Stimulated activated CD8-positive, alpha-beta memory T cell treated with anti-CD3 and anti-CD28 coated beads, Interleukin-12 subunit alpha, Interleukin-12 subunit beta, amount 100 ng/mL, for 1 hour (primary cell): ENCODE measurements at regions not wholly inside any gene's neighbourhood (a gene's known extent, or its start where the extent isn't known, plus 50 kb on each side); places are given as distances from the start of the nearest gene placed in this dataset.

ENCODE experiments used
- DNase-seq: peaks from one replicate; pipeline ENCODE4 v3.0.0-alpha.2; 2020; ENCODE audit warnings: low read depth

DNA sequence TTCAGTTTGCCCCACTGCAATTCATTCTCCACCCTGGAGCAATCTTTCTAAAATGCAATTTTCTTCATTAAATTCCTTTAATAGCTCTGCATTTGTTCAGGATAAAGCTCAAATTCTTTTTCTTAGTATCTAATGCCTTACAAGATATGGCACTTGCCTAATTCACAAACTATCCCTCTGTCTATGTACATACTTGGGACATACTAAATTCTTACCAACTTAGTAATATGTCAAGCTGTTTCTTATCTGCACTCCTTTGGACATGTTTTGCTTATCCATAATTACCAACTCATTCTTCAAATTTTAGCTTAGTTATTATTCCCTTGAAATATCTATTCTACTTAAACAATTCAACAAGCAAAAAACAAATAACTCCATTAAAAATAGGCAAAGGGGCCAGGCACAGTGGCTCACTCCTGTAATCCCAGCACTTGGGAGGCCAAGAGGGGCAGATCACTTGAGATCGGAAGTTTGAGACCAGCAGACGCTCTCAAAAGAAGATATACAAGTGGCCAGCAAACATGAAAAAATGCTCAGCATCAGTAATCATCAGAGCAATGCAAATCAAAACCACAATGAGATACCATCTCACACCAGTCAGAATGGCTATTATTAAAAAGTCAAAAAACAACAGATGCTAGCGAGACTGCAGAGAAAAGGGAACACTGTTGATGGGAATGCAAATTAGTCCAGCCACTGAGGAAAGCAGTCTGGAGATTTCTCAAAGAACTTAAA is 96.9 kb downstream of the FAM76B start:
- DNase-seq: no peak

DNA sequence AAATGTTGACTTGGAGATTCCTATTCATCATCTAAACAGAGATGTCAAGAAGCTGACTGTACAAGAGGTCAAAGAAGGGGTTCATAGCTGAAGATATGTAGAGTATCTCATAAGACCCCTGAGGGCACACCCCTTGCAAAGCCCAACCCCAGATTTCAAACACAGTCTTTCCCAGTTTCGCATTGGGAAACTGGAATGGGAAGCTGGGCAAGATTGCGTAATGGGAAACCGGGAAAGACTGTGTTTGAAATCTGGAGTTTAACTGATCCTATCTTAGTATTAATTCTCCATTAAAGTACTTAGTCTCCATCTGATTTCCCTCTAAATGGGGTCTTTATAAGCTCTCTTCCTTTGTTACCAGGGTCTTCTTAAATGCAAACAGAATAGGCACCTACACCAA is 99.5 kb downstream of the FAM76B start:
- no peak for DNase-seq

DNA sequence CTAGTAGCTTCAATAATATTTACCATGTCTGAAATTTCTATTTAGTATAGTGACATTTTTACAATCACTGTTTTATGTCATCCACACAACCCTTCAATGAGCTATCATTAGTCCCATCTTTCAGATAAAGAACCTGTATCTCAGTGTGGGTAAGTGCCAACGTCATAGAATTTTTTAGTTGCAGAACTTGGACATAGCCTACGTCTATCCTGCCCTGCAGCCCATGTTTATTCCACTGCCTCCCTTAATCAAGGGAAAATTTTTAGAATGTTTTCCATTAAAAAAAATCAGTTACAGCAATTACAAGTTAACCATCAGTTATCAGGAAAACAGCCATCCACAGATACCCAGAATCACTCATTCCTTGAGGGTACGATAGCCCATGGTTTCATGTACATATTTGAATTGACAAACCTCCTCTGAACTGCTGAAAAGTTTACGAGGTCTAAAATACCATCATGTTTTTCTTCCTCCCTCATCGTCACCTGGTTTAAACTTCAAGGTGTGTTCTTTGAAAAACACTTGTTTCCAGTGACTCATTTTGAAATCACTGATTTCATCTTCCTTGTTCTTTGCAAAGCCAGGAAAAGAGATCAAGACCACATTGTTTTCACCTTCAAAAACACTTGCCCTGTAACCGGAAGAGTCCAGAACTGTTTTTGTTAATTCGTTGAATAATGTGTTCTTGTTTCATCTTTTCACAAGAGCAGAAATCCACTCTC is 100.9 kb downstream of the FAM76B start:
- DNase-seq: no peak

DNA sequence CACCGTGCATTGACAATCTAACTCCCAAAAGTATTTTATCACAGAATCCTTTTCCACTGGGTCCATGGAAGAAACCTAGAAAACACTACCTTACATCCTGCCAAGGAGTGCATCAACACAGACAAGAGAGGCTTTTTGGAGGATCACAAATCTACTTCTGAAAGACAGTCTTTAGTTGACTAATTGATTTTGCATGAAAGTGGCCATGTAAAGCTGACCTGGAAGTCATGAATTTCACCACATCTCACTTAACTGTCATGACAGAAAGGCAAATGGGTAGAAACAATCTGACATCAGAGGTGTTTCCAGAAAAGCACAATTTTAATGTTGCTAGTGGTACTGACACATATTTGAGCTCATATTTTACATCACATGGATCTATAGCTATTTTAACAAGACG is 101.6 kb downstream of the FAM76B start:
- DNase-seq: no peak

DNA sequence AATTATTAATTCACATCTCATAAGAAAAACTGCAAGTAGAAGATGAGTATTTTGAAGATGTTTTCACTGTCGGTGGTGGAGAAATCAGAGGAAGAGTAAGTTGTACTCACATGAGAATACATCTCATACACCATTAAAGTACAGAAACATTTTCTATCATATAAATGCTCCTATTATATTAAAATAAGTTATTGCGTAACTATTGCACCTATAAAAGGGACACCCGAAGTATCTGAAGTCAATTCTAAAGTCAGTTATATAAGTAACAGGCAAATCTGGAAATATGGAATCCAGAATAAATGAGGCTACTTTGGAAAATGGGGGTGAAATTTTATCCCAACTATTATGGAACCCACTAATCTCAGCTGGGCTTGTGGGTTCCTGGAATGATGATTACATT is 103.3 kb downstream of the FAM76B start:
- DNase-seq: no peak

DNA sequence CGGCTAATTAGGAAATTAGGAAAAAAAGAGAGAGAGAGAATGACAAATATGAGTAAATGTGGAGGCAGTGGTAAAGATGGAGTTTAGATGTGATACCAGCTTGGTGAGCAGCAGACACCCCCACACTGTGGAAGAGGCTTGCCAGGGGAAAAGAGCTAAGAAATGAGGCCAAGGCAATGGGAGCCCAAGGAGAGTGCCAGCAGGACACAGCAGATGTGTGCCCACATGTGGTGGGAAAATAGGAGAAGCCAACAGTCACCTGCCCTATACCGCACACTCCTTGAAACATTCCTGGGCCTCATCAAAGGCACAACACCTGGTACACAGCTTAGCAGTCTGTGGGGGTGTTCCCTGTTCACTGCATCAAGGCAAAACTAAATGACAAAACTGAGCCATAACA is 104.9 kb downstream of the FAM76B start:
- DNase-seq: no peak

DNA sequence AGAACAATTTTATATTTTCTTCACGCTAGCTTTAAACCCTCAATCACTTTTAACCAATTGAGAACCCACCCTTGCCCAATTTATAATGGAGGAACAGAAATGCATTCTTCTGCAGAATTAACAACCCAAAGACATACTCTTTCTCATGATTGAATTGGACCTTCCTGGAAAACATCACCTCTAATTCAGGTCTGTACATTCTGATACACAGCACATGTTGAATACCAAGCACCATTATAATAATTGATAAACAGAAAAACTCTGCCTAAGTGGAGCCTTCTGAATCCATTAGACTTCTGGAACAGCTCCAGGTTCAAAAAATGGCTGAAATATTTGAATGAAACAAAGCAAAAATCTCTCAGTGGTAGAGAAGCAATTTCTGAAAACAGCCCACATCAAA is 105.4 kb downstream of the FAM76B start:
- DNase-seq: no peak

DNA sequence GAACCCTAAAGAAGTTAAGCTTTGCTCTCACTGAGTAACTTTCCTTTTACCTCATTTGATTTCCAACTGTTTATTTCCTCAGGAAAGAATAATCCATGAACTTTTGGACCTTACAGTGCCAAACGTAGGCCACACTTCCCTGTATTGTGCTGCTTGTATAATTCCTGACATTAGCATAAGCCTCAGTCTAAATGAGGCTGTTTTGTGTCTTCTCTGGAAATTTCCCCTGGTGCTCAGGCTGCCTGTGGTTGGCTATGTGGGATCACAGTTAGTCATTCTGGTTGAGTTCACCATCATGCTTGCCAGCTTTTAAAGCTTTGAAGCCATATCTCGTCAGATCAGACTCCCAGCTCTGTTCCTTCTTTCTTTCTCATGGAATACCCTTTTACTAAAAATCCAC is 107.0 kb downstream of the FAM76B start:
- no peak for DNase-seq

DNA sequence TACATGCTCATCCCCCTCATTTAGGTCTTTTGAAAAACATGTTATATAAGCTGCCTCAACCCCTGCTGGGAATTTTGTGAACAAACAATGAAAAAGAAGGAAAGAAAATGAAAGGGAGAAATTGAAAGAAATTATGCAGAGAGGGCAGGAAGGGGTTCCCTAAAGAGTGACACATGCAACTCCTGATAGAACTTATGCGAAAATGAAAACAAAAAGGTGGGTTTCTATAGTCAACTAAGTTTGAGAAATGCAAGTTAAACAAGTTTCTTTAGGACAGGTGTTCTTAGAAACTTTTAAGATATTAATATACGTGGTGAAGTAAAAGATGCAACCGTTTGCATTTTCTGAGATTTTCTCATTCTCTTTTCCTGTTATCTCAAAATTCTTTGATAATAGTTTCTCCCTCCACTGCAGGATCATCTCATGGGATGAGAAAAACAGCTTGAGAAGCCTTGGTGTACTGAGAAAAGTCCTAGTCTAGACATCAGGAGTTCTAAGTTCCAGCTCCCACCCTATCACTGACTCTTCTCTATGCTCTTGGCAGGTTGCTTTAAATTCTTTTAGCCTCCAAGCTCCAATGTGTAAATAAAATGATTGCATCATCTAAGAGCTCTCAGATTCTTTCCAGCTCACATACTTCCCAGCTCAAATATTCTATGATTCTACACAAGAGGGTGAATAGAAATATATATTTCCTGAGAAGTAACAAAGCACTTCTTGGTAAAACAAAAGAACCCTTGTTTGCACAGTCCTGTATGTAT is 109.2 kb downstream of the FAM76B start:
- DNase-seq: no peak

DNA sequence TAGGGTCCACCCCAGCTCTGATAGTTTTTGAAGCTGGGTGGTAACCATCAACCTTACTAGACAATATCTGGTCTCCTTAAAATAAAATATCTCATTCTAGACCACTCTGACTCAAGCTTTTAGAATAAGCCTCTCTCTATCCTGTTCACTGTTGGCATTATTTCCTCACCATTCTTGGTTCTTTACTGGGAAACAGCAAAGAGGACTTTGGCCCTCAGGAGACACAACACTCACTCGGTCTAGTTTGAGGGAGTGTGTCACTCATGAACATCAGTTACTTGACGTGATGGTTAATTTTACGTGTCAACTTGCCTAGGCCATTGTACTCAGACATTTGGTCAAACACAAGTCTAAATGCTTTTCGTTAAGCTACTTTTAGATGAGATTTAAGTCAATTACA is 110.6 kb downstream of the FAM76B start:
- DNase-seq: no peak

DNA sequence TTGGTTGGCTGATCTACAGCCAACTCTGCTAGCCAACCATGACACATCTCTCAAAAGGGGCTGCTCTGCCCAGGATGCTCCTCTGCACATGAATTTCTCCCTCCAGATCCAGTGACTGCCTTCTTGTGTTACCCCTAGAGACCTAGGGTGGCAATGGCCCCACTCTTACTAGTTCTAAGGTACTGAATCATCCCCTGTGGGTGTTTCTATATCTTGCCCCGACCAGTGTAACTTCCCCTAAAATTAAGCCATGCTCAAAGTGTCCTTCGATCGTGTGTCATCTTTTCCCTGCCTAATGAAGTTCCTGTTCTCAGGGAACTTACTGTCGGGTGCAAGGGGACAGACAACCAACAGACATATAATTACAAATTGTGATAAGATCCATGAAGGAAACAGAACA is 113.3 kb downstream of the FAM76B start:
- DNase-seq: no peak

DNA sequence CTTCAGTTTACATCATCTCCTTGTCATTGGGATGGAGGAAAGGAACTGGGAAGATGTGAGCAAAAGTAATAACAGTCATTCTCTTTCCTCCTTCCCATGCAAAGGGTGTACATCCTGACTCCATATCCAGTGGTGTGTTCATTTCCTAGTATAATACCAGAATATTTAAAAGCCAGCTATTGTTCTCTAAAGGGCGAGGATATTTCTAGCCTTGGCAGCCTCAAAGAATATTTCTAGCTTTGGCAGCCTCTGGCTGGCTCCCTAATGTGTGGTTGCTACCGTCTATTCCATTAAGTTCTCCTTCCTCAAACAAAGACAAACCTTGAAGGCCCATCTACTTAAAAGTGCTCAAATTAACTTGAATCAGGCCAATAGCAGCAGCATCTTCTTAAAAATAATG is 114.0 kb downstream of the FAM76B start:
- DNase-seq: no peak

DNA sequence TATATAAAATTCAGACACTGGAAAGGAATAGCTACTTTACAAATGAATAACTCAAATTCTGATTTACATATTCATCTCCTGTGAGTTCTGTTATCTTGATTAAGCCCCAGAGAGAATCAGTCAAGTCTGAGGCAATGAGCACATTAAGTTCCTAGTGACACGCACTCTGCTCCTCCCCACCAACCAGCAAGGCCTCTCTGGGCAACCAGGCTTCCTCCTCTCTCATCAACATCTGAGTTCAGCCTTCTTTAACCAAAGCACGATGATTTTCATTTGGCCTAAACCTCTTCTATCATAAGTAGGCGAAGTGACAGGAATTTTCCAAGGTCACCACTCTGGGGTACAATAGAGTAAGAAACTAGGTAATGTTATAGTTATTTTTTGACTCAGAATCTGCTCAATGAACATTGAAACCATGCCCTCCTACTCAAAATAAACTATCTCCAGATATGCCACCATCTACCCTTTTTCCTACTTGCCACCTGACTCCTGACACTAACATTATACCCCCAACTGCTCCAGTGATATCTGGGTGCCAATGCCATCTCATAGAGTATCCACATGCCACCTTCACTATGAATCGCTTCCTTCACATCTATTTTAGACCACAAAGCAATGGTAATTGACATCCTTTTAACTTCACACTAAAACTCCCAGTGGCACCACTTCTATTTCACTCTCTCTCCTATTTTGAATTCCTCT is 114.8 kb downstream of the FAM76B start:
- DNase-seq: no peak

DNA sequence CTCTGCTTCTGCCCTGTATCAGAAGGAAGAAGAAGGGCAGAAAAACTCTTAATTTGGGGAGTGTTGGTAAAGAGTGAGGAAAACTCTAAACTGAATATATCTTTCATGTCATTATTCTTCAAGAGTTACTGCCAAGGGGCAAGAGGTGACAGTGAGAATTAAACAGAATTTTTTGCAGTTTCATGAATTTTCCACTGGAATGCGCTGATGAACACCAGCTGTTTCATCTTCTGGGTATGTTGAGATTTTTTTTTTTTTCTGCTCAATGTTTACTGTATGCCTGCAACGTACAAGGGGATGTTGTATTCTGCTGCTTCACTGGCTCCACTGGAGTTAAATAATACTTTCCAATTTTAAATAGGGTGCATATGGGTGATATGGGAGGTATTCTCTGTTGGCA is 117.8 kb downstream of the FAM76B start:
- DNase-seq: no peak

DNA sequence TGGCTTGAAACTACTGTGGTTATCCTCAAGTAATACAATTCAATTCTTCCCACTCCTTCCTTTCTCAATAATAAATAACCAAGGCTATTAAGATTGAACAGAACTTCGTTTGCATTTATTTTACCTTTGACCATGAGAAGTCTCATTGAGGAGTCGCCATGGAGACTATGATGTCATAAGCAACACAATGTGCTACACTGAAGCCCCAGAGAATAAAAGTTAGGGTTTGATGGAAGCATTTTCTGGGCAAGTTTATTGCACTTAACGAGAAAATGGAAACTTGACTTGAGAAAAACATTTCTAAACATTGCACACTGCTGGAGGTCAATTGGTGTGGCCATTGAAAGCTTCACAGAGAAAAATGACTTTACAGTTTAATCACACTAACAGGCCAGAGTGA is 121.5 kb downstream of the FAM76B start:
- no peak for DNase-seq

DNA sequence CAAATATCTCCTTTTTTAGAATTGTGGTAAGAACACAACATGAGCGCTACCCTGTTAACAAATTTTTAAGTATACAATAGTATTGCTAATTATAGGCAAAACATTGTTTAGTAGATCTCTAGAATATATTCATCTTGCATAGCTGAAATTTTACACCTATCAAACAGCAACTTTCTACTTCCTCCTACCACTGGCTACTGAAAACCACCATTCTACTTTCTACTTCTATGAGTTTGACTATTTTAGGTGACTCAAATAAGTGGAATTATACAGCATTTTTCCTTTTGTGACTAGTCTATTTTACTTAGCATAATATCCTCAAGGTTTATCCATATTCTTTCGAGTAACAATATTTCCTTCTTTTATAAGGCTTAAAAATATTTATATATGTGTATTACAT is 128.4 kb downstream of the FAM76B start:
- DNase-seq: no peak

DNA sequence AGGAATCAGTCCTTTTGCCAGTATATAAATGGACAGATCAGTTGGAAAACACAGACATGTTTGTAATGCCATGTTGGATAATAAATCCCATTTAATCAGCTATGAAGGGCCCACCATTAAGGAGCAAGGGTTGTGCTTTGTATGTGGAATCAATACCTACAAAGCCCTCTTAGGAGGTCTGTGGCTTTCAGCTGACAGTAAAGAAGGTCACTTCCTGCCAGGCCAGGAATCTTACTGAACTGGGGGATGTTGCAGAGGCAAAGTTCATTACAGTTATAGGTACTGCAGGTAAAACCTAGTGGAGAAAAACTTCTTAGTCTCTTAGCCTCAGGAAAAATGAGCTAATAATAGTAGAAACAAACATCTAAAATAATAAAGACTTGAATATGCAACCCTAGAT is 129.5 kb downstream of the FAM76B start:
- DNase-seq: no peak

DNA sequence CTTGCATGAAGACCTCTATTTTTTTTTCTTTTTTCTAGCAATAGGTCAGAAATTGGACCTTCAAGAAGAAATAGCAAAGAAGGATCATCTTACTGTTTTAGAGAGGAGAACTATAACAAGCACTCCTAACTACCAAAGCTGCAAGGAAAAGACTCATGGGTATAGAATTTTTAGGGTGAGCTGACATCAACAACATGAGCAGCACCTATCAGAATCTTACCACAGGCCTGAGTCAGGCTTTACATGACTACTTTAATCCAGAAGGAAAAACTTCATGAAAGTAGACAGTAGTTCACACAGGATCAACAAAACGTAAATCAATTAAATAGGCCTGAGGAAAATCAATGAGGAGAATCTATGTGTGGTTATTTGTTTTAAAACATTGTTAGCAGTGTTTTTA is 130.5 kb downstream of the FAM76B start:
- no peak for DNase-seq

DNA sequence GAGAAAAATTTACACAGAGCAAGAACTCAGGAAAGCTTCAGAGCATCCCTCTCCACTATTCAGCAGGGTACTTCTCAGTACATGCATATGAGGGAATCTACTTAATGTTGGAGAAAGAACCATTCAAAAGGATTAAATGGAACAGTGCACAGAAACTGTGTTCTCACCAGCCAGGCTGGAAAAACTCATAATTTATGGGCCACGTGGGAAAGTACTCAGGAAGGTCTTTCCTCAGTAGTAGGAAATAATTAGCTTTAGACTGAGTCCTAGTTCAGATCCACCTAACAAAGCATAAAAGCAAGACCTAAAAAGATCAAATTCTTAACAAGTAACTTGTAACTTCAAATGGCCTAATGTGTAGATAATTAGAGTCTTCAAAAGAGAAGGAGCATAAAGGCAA is 134.0 kb downstream of the FAM76B start:
- no peak for DNase-seq

DNA sequence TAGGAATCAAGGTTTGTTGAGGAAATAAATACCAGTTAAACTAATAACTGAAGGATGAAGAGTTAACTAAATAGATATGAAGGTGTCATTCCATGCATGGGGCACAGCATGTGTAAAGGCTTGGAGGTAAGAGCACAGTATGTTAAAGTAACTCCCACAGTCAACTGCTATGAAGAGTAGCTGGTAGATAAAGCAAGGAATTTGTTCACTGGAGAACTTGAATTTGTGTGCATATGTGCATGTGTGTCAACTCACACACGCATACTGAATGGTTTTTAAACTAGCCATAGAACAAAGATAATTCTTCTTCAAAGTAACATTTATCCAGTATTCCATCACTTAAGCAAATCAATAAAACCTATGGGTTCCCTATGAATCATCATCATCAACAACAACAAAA is 135.9 kb downstream of the FAM76B start:
- no peak for DNase-seq

DNA sequence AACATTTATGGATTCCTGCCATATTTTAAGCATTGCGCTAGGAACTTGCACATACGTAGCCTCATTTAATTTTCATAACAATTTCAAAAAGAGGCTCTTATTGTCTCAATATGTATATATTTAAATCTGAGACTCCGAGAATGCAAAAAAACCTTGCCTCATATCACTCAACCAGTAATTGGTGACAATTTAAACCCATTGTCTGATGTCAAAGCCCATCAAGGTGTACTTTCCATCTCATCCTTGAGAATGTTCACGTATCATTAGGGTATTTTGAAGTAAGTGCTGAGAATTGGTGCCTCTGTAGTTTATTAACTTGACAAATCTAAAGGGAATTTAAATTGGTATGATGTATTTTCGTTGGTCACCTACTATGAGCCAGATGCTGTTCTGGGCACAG is 136.5 kb downstream of the FAM76B start:
- no peak for DNase-seq

DNA sequence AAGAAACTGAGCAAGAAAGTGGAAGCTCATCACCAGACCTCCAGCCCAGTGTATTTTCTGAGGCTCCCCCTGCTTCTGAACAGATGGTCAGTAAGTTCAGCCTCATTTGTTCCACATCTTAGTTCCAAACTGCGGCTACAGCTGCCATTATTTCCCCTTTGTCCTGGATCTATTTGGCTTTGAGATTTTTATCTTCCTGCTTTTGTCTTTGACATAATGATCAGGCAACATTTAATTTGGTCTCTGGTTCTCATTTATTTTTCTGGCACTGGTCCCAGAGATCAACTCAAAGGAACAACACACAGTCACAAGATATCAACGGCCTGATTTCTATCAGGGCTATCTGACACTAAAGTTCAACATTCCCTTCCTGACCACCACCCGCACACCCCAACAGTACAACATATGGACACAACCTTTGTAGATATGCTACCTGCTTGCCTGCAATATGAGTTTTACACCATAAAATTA is 137.5 kb downstream of the FAM76B start:
- DNase-seq: no peak

DNA sequence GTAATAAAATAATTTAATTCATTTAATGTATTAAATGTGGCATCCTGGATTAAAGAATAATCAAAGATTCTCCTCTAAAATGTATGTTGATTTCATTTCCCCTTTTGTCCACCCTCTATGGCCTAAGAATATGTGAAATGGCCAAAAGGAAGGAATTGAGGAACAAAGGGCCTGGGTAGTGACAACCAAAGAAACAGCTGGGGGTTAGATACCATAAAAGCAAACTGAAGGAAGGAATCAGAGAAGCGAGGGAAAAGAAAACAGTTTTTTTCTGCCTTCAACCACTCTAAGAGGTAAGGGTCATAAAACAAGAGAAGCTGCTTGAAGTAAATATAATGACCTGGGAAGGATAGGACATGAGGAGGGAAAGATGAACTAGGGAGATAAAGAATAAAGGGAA is 139.3 kb downstream of the FAM76B start:
- DNase-seq: no peak
